HG02798 (cell line): ENCODE measurements at regions not wholly inside any gene's neighbourhood (a gene's known extent, or its start where the extent isn't known, plus 50 kb on each side); places are given as distances from the start of the nearest gene placed in this dataset.

Experiments used
- ATAC-seq: cut with Tn5 transposase; IDR thresholded peaks from one replicate; pipeline ENCODE4 v1.9.1; 2021; ENCODE audit warnings: mild to moderate bottlenecking; ENCODE audit not compliant: unreplicated experiment, poor library complexity

DNA sequence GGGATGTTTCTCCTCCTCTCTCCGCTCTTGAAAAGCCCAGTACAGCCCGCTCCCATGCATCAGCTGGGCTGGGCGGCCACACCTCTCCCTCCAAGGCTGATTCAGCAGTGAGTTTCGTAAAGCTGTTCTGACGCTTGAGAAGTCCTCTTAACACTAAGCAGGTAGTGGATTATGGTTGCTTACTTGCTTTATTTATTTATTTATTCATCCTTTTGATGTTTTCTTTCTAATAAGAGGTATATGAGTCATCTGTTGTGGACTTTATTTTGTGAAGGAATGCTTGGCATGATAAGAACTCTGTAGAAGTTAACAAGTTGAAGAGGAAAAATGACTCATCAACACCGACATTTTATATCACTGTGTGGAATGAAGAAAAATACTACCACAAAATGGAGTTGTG lies 285.0 kb downstream of the SQOR start:
- ATAC-seq, result no peak

DNA sequence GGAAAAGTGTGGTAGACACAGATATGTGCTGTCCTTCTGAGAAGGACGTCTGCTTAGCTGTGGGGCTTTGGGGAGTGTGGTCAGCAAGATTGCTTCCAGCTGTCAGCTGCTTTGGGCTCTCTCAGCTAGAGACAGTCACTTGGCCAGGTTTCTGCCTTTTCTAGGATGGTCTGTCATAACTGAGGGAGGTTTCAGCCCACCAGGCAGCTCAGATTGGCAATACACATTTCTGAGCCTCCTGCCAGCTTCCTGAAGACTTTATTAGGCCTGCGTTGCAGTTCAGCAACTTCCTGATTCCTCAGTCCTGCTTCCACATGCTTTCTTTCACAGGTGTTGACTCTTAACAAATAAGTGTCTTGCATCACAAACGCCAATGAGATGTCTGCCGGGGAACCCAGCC lies 286.5 kb downstream of the SQOR start:
- ATAC-seq, result no peak

DNA sequence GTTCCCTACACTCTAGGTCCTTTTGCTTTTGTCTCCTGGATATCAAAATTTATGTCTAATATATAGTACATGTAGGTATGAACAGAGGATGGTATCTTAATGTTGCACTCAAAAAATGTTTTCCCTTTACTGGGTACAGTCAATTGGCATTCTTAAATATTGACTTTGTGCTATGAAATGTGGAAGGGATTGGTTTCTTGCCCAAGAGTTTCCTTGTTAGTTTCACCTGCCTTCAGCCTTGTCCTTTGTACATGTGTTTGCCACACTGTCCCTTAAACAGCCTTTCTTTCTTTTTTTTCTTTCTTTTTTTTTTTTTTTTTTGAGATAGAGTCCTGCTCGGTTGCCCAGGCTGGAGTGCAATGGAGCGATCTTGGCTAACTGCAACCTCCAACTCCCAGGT lies 287.1 kb downstream of the SQOR start:
- no peak for ATAC-seq

DNA sequence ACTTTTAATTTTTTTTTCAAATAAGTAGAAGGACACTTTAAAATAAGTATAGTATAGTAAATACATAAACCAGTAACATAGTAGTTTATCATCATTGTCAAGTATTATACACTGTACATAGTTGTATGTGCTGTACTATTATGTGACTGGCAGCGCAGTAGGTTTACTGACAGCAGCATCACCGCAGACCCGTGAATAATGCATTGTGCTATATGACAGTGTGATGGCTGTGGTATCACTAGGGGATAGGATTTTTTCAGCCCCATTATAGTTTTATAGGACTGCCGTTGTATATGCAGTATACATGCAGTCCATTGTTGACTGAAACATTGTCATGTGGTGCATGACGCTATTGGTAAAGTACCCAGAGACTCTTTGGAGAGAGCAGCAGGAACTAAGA lies 306.5 kb downstream of the SQOR start:
- no peak for ATAC-seq

DNA sequence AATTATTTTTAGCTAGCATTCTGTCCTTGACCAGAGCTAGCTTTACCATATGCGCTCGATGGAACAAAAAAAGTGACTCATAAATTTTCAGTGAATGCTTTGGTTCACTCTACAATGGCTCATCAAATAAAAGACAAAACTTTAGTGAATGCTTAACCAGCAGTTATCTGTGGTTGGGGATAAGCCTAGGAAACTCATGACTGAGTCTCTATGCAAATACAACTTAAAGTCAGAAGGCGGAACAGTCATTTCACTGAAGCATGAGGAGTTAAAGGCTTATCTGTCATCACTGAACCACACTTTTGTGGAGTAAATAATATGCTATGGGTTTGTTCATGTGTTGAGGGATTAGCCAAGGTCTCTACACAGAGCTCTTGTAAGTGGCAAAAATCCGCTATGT lies 308.4 kb downstream of the SQOR start:
- peak; percentile 69 for ATAC-seq

DNA sequence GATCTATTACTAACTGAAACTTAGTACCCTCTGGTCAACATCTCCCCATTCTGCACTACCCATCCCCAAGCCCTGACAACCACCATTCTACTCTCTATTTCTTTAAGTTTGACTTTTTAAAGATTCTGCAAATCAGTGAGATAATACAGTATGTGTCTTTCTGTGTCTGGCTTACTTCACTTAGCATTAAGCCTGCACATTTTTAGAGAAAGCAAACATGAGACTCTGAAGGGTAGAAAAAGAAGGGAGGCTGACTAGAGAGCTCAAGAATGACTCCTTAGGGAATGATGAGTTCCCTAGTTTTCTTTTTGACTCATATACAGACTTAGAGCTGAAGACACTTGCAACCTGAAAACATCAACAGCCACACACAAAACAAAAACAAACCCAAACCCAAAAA lies 311.3 kb downstream of the SQOR start:
- ATAC-seq, result no peak

DNA sequence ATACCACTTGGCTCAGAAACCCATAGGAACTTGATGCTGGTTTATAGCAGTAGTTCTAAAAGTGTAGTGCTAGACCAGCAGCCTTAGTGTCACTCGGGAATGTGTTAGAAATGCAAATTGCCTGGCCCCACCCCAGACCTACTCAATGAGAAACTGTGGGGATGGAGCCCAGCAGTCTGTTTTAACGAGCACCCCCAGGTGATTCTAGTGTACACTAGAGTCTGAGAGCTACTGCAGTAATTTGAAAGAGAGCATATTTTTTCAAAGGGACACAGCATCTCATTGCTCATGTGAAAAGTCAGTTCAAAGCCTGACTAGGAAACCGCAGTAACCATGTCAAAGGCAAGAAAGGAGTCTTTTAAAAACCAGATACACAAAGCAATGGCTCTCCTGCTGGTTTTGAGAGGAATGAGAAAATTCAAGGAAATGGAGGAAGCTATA lies 313.4 kb downstream of the SQOR start:
- ATAC-seq, result no peak

DNA sequence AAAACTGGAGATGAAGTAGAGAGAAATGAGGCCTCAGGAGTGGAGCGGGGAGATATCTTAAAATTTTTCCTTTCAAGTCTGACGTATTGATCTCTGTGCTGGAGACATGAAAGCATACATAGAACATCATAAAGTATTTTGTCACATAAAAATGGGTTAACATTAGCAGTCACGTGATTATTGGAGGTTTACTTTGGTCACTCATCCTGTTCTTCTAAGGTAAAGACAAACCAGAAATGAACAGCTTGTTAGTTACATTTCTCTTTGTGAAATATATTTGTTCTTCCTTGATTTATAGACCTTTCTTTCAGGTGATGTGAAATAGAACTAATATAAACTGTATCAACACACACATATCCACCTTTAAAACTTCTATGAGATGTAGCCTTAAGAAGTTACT lies 324.1 kb downstream of the SQOR start:
- no peak for ATAC-seq

DNA sequence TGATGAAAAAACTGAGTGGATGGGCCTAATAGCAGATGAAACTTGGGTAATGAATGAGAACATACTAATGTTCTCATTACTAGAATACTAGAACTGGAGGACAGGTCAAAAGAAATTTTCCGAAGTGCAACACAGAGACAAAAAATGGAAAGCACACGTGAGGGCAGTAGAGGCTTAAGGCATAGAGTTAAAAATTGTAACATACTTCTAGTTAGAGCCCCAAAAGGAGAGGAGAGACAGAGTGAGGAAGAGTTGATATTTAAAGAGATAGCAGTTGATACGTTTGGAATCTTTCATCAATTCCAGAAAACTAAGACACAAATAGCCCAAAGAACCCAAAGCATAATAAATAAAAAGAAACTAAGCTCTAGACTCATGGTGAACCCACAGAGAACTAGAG lies 327.9 kb downstream of the SQOR start:
- no peak for ATAC-seq

DNA sequence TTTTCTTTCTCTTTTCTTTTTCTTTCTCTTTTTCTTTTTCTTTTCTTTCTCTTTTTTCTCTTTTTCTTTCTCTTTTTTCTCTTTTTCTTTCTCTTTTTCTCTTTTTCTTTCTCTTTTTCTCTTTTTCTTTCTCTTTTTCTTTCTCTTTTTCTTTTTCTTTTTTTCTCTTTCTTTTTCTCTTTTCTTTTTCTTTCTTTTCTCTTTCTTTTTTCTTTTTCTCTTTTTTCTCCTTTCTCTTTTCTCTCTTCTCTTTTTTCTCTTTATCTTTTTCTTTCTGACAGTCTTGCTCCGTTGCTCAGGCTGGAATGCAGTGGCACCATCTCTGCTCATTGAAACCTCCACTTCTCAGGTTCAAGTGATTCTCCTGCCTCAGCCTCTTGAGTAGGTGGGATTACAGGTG lies 335.7 kb downstream of the SQOR start:
- ATAC-seq, result no peak

DNA sequence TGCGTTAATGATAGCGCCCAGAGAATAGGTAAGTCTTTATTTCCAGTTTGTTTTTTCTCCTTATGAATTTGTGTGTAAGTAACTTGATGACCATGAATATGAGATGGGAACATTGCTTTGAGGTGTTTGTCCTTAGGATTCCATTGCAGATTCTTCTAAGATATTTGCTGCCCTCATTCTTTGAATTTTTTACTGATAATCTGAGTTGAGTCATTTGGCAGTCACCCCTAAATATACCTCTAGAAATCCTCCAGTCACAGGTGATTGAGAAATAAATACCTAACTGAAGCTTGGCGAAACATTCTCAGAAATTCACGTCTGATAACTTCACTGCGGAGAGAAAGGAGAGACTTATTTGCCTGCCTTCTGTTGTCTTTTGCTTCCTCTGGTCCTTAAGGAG lies 345.5 kb downstream of the SQOR start:
- ATAC-seq, result no peak

DNA sequence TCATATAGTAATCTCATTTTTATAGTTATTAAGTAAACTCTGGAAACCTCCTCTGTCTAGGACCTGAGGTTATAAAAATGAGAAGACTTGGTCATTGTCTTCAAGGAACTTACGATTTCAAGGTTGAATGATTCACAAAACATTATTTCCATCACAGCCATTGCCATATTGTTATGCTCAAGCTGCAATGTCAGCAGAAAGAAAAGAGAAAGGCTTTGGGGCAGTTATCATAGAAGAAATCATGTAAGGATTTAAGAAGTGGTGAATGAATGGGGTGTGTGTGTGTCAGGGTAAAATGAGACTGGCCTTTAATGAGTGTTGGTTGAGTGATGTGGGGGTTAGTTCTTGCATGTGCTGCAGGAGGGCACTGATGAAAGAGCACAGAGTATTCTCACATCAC lies 346.8 kb downstream of the SQOR start:
- no peak for ATAC-seq

DNA sequence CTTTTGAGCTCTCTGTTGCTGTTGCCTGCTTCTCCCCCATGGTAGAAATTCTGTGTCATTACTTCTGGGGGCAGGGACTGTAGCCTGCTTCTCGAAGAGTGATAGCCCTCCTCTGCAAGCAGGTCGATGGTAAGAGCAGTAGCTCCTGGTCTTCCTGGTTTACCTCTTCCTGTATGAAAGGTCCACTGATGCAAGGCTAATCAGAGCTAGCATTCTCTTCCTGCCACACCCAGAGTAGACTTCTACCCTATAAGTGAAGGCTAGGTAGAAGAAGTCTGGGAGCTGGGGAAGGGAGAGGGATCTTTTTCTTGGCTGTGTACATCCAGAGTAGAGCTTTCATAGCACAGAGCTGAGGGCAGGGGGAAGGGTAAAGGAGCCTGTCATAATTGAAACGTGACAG lies 357.0 kb downstream of the SQOR start:
- ATAC-seq, result no peak

DNA sequence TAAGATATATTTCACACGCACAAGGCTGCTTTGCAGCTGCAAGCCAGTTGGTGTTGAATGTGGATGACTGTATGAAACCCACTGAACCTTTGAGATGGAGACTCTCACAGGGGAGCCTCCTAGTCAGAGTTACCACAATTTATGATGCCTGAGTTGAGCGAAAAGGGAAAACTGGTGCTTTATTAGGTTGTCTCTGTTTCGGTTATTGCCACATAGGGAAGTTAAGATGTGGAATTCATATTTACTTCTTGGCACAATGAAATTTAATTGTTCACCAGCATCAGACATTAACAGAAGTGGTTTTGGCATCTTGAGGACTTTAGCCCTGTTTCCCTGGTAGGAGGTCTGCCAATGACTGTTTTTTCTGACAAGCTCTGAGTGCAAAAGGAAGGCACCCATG lies 358.2 kb downstream of the SQOR start:
- ATAC-seq, result no peak

DNA sequence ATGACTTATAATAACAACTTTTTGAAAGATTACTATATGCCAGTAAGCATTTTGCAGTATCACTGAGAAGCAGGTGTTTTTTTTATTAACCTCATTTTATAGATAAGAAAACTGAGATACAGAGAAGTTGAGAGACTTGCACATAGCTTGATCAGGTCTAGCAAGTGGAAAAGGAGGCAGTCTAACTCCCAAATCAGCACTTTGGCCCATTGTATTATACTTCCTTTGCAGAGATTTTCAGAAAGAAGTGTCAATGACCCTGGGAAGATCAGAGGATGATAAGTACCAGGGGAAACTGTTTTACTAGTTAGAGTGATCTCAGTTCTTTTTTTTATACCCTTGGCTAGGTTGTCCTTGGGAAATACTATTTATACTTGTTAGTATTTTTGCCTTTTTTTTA lies 358.7 kb downstream of the SQOR start:
- ATAC-seq, result no peak

DNA sequence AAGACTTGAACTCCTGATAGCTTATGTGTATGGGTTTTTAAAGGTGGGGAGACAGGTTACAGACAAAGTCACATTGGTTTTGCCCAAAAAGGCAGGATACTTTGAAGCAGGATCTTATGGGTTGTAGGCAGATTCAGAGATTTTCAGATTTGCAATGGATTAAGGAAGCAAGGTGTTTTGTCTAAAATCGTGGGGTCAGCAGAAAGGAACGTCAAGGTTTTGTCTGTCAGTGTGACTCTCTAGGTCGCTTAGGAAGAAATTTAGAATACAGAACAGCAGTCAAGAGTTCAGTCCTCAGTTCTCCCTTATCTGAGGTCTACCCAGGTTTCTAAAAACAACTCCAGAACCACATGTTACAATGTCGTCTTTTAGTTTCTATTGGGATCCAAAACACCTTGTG lies 361.0 kb downstream of the SQOR start:
- ATAC-seq, result no peak

DNA sequence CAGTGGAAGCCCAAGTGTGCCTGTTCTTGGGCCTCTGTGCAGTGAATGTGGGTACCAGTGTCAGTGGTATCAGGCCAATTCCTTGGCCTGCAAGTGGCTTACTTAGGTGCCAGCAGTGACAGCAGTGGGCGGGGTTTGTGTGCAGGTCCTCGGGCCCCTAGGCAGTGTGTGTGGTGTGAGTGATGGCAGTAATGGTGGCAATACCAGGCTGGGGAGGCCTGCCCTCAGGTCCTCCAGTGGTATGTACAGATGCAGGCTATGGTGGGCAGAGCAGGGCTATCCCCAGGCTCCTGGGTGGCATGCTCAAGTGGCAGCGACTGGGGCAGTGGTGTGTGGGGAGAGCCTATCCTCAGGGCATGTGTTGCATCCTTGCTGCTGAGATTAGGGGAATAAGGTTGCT lies 379.7 kb downstream of the SQOR start:
- no peak for ATAC-seq

DNA sequence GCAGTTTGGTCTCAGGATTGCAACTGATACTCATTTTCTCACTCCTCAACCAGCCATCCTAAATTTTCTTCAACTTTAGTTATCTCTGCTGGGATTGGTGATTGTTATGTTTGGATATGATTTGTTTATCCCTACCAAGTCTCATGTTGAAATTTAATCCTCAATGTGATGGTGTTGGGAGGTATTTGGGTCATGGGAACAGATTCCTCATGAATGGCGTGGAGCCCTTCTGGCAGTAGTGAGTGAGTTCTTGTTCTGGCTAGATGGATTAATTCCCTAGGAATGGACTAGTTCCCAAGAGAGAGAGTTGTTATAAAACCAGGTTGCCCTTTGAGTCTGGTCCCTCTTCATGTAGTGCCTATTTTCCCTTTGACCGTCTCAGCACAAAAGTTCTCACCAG lies 399.9 kb downstream of the SQOR start:
- ATAC-seq, result no peak

DNA sequence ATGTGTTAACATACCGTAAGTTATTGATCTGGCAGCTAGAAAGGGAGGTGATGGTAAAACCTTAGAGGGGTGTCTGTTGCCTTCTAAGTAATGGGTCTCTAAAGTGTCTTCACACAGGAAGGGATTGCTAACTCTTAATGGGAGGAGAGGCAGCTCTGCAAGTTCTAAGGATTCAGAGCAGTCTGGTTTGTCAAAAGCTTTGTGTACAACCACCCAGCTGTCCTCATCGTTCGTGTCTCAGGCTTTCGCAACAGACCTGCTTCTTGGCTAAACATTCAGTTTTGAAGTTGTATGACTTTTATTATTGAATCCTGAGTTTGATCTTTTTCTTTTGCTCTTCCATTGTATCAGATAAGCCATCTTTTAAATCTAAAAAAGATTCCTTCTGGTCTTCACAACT lies 404.9 kb downstream of the SQOR start:
- ATAC-seq, result no peak

DNA sequence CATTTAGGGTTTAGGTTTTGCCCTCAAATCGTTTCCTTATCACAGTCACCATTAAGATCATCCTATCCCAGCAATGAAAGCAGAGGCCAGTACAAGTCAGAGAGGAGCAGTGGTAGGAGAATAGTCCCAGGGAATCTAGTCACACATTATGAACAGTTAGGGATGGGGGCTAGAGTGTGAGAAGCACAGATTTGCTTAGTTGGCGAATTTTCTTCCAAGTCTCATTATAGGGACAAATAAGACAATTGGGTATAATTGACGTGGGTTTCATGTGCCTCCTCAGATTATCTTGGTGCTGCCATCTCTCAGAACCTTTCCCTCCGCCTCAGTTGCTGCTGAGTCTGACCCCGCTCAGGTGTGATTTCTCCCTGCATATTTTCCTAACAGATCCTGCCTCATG lies 407.1 kb downstream of the SQOR start:
- no peak for ATAC-seq

DNA sequence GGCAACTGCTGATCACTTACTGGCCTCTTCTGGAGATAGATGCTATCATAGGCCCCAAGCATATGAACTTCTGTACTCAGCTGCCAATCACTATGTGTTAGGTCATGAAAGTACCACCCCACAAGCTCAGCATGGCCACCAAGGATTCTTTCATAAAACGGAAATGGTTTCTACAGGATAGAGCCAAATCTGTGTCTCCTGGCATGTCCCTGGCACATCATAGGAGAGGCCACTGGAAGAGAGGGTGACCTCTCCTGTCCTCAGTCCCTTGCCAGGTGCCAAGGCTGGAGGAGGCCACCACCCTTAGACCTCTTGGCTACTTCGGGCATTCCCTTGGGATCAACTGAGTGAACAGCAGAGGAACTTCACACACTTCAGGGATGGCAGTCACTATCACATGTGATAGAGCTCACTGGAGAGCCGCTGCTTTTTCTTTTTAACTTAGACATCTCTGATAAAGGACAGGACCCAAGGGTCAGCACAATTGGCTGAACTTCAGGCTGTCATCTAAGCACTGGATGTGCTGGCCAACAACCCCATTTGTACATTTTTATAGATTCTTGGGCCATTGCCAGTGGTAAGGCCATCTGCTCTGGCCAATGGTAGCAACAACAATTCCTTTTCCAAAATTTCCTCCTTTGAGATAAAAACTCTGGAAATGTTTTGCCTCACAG lies 425.2 kb downstream of the SQOR start:
- no peak for ATAC-seq

DNA sequence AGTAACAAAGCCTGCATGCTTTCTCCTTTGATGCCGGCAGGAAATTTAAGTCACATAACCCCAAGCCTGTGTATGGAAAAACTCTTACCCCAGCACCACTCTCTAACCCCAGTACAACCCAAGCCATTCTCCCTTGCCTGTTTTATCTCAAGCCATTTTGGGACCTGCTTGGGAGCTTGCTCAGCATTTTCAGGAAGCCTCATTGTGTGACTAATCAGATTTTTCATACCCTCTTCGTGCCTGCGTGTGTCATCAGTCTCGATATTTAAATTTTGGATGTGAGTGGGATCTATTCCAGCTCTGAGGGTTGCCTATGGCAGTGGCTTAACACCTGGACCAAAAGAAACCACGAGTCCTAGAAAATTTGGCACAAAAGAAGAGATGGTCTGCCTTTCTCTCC lies 426.2 kb downstream of the SQOR start:
- no peak for ATAC-seq

DNA sequence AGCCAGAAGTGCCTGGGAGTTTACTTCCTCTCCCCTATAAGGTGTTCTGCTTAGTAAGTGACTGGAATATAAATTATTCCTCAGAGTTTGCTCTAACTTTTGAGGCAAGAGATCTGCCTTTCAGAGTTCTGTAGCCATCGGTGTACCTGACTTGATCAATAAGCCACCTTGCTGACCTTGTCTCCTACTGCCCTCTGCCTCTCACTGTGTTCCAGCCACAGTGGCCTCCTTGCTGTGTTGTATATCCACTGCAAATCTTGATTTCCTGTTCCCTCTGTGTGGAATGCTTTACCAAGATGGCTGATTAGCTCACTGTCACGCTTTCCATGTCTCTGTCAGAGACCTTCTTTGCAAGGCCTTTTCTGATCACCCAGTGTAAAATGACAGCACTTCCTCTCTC lies 442.4 kb downstream of the SQOR start:
- ATAC-seq, result no peak
